GM21529 (cell line): ENCODE measurements at regions not wholly inside any gene's neighbourhood (a gene's known extent, or its start where the extent isn't known, plus 50 kb on each side); places are given as distances from the start of the nearest gene placed in this dataset.

Experiments used
- ATAC-seq: cut with Tn5 transposase; IDR thresholded peaks from one replicate; pipeline ENCODE4 v1.9.1; 2021; ENCODE audit not compliant: unreplicated experiment

DNA sequence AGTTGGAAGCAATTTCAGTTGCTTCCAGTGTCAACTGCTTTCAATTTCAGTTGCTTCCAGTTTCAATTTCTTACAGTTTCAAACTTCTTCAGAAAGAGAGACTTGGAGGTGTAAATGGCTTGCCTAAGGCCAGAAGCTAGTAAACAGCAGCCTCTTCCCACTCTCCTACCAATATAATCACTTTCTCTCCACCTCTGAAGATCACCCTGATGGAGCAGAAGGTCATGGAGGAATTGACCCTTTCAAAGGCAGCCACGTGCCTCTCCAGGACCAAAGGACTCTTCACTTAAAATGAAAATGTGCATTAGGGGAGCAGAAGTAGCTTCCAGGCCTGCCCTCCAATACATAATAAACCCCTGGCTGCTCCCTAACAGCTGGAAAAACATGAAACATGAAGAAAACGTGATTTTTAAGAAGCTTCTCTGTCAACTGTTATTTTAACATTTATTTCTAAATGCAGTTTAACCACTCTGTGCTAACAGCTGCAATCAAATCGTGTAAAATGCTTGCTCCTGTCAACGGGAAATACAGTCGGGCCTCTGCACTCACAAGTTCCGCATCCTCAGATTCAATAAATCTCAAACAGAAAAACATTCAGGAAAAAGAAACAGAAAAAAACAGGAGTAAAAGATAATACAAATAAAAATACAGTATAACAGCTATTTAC is 1020.6 kb downstream of the XPNPEP1 start:
- peak; percentile 74 for ATAC-seq

DNA sequence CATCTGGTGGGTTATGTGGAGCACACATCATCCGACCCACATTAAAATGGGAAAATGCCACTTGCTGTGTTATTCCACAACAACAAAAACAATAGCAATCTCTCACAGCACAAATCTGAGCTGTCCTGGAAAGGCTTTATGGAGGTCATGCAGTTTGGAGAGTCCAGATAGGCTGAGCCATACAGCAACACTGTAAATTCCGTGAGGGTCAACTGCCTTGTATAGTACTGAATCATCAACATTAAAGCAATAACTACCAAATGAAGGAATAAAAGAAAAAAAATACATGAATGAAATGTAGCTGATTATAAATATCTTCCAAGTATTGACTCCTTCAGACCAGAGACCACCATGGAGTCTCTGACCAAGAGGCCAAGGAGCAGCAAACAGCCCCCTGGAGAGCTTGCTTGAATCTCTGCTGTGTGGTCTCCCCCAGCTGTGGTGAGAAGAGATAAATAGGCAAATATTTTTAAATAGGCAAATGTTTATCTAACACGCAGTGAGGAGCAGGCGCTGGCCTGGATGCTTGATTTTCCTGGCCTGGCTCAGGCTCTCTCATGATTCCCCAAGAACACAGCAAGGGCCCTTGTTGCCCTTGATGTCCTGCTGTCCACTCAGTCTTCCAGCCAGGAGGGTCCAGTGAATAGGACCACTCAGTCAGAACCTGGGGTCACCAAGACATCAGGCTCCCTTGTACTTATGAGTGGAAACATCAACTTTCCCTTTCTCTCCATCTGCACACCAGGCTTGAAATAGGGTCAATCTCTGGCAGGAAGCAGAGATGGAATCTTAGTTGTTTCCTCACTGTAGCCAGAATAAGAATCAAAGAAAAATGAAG is 1021.3 kb downstream of the XPNPEP1 start:
- no peak for ATAC-seq

DNA sequence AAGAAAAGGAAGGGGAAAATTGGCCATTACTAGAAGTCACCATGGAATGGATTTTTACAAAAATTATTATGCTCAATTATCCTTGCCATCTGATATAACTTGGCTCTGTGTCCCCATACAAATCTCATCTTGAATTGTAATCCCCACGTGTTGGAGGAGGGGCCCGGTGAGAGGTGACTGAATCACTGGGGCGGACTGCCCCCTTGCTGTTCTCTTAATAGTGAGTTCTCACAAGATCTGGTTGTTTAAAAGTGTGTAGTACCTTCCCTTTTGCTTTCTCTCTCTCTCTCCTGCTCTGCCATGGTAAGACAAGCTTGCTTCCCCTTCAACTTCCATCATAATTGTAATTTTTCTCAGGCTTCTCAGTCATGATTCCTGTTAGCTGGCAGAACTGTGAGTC is 1023.6 kb downstream of the XPNPEP1 start:
- no peak for ATAC-seq

DNA sequence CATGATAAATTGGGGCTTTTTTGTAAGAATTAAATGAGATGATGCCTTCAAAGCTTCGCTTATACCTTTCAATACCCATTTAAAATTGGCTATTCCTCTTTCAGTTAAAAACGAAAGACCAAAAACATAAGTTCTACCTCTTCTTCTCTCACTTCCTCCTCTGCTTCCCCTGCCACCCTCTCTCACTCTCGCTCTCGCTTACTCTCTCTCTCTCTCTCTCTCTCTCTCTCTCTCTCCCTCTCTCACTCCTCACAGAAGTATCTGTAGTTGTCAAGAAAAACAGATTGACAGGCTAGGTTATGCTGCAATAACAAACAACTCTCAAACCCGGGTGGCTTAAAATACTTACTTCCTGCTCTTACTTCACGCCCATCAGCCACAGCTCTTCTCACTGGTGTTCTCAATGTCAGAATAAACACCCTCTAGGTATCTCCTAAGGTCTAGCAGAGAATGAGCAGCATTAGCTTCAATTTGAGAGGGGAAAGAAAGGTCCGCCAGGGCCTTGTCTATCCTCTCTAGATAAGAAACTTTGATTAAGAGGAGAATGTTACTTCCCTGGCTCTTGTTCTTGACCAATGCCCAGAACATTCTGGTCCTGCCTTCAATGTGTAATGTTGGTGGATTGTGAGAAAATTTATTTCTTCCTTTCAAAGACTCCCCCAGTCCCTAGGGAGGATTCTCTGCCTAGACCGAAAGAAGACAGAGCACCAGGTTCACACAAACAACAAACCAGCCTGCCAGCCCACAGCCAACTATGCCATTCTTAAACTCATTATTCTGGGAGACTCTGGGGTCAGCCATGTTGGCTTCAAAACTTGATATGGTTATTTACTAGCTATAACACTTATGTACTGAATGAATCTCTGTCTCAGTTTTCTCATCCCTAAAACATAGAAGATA is 1028.7 kb downstream of the XPNPEP1 start:
- ATAC-seq, result peak; percentile 85

DNA sequence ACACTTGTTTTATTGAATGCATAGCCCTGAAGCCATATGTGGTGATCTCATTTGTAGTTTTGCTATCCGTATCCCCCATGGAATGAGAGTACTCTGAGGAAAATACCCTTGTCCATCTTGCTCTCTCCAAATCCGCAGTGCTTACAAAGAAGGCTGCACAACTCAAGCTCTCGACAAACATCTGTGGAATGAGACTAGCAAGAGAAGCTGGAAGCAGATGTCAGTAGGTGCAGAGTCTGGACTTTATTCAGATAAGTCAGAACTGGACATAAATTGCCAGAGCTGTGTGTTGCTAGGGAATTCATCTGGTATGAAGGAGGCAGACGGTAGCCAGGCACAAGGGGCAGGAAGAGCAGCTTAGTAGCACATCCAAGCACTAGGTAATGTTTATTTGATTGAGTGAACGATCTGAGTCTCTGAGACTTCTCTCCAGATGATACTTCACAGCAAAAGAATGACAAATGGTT is 1046.2 kb downstream of the XPNPEP1 start:
- ATAC-seq, result no peak

DNA sequence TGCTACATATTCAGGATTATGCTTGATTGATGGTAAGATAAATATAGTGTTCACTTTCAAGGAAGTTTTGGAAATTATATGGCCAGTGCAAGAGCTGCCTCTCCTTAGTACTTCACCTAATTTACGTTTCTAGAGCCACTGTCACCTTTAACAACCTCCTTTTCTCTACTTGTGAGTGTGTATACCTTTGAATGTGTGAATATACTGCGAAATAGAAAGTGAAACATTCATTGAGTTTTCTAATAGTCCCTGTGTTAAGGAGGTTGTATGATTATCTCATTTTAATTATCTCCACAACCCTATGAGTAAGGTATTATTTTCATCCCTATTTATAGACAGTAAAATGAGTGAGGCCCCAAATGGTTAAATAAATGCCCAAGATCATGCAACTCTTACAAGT is 1050.5 kb downstream of the XPNPEP1 start:
- no peak for ATAC-seq

DNA sequence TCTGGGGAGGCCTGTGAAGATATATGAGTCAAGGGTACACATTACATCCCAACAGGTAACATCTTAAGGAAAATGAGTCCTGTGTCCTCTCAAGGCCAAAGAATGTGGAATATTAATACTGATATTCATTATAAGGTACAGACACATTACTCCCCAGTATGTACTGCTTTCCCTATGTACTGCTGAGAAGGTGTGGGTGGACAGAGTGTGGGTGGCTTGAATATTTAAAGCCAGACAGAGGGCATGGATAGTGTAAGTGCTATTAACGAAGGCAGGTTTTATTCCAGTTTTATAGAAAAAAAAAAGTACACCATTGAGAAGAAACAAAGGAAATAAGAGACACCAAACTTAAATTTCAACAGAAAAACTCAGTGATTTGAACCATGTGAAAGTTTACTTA is 1054.4 kb downstream of the XPNPEP1 start:
- no peak for ATAC-seq

DNA sequence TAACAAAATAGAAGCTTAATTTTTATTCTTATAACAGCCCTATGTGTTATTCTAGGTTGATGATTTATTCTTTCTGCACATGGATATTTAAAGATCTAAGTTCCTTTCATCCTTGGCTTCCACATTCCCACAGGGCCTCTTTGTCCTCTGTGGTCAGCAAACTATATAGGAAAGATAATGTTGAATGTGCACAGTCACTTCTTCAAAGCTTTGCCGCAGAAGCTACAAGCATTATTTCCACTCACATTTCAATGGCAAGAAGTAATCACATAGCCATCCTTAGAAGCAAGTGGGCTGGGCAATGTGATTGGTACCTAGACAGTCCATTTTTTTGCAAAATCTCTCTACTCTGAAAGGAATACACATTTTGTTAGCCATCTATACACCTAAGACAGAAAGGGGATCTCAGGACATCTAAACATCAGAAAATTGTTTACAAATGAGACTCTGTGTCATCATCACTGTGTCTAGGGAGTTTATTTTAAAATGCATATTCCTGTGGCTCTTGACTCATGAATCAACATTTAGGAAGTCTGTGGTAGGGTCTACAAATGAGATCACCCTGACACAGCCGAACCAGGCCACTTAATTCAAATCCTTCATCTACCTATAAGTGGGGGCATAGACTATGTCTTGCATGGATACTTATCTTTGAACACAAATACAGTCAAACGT is 1060.5 kb downstream of the XPNPEP1 start:
- no peak for ATAC-seq

DNA sequence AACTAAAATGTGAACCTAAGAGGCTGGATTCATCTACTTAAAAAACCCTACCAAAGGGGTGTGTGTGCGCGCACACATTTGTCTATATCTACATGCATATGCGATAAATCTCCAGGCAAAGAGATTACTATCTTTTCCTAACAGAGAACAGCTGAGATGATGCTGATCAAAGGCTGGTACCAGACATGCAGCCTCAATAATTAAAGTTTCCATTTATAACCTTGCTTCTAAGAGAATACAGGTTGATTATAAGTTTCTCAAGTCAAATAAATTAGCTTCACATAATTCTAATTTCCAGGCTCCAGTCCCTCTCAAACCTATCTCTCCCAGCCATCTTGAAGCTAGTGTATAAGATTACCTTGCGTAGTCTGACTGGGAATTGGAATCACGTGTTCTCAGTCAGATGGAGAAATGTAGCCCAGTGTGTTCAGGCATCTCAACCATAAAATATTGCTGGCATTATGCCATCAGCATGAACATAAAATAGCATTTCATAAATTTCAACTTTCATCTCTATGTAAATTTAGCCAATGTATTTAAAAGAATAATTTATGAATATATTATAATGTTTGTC is 1062.0 kb downstream of the XPNPEP1 start:
- ATAC-seq, result no peak

DNA sequence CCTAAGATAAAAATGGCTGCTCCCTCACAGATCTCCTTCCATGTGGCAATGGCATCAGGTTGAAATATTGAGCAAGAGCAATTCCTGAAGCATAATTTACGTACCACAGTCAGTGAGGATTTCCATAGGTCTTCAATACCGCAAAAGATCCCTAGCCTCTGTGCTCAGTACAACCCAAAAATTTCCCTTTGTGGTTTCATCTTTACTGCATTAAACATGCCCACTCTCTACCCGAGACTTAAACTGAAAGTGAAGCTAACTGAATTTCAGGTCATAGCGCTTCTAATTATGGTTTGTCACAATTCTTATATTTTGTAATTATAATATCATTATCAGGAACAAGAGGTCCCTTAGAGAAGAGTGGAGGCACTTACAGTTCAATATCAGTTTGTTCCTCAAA is 1071.1 kb downstream of the XPNPEP1 start:
- ATAC-seq, result peak; percentile 81

DNA sequence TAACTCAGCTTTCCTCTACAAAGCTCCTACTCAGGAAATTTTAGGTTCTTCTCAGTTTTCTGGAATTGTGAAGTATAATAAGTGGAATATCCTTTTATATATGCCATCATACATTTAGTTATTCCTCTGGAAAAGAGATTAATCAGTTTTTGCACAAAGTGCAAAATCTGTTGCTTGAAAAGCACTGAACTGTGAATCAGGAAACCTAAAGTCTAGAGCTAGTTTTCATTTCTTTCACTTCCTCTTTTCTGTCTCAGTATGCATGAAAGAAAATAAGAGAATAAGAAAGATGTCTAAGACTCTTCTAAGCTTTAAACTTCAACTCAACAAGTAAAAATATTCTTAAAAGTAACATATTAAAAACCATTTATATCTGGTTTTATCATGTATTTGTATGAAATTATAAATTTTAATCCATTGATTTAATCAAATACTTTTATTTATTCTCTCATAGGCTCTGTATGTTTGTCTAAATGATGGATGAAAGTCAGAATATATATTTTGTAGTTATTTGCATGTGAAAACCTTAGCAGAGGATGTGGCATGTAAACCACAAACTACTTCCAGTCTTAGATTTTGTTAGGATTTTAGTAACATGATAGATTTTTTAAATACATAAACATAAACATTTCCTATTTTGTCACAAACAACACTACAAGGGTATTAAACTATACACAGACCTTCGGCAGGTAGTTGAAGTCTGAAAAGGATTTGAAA is 1073.0 kb downstream of the XPNPEP1 start:
- peak; percentile 82 for ATAC-seq

DNA sequence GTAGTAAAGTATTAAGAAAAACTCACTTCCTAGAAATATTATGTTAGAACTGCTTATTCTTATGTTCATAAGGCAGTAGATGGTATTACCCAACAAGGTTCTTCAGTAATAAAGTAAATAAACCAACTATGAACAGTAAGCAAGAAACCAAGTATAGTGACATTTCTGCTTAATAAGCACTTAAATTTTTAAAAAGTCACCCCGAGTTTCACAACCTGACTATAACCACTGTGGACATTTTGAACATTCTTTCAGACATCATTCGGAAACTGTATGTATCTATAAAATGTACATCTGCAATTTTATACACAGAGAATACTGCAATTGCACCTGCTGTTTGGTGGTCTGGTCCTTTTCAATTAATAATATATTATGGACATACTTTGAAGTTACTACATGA is 1073.6 kb downstream of the XPNPEP1 start:
- ATAC-seq, result peak; percentile 27

DNA sequence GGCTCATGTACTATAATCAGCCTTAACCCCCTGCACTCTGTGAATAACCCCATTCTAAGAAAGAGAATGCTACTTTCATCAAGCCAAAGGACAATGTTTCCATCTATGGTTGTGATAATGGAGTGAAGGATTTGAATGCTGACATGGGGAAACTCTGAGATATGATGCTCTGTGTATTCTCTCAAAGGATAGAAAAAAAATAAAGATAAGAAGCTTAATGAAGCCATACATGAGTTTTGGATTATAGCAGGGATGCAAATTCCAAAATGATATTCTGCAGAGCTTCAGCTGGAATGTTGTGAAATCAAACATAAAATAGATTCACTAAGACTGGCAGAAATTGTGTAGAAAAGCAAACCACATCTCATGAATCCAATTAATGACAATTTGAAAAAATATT is 1074.1 kb downstream of the XPNPEP1 start:
- ATAC-seq, result no peak

DNA sequence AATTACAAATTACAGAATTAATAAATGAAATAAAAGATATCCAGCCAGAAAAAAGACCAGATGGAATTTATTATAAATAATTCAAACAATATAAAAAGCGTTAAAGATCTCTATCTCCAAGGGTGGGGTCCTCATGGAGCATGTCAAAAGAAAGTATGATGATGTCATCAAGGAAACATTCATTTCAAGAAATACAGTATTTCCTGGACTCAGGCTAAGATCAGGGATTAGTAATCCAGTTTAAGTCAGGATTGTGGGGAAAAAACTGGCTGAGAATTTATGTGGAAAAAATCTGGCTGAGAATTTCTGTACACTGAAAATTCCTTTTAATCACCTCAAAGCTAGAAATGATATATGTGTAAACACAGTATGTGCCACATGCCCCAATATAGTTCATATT is 1075.3 kb downstream of the XPNPEP1 start:
- no peak for ATAC-seq

DNA sequence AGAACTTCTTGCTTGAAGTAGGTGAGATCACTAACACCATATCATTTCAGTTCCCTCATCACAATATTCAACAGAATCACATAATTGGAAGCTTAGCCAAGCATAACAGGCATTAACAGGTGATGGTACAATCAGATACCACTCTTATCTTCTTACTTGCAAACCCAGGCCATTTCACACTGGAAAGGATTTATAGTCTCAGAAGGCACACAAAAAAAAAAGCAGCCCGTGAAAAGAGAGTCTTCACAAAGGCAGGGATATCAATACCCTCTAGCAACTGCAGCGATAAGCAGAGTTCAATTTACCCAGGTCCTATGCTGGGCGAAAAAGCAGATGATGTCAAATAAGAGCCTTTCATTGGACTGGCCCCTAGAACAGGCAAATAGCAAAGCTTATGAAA is 1082.4 kb downstream of the XPNPEP1 start:
- ATAC-seq, result no peak

DNA sequence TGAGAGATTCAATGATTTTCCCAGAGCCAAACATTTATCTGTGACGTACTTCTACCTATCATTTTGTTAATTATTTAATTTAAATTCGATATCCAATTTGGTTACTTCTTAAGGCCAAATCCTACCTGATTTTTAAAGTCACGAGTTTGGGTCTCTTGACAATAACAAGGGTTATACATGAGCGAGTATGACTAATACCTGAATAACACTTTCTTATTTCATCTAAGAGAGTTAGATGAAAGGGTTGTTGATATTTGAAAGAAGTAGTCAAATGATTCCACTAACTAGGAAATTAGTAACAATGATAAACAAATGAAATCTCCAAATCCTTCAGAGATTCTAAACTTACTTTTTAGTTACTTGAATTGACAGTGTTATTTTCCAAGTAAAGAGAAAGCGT is 1086.9 kb downstream of the XPNPEP1 start:
- no peak for ATAC-seq

DNA sequence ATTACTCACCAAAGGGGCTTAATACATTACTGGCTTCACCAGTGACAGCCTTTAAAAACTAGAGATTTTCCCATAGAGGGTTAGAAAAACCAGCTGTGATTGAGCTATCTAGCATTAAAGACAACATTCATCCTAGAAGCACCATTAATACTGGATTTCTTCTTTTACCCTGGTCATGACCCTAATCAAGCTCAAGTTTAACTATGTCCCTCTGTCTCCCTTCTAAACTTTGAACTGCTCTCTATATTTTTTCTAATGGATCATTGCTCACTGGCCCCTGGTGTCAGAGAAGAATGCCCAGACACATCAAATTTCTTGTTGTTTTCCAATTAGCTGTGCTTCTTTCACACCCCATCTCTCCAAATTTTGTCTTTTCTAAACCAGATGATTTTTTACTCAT is 1101.3 kb downstream of the XPNPEP1 start:
- no peak for ATAC-seq

DNA sequence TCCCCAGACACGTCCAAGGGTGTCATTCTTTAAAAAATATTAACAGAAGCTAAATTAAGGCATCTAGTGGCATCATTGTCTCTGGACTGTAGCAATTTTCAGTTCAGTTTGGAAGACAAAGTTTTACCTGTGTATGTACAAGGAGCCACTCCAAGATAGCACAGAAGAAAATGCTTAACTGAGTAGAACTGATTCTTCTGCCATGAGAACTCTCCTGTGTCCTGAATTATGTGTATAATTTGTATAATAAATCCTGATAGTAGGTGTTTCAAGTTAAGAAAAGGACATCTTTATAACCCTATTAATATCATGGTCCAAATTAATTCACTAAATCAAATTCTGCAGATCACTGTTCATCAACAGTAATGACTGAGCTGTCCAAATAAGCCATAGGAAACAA is 1104.0 kb downstream of the XPNPEP1 start:
- ATAC-seq, result no peak

DNA sequence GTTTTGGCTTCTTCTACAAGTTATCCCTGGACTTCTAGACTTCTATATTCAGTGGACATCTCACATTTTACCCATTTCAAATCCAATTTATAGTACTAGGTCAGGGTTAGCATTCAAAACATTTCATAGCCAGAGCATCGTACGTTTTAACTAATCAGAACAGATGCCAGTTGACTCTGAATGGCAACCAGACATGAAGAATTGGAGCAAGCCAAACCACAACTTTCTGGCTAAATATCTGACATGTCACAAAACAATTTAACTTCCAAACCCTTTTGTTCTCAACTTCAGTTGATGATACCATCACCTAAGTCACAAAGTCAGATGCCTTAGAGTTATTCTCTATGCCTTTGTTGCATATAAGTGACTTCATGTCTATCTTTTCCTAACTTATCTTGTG is 1105.7 kb downstream of the XPNPEP1 start:
- no peak for ATAC-seq

DNA sequence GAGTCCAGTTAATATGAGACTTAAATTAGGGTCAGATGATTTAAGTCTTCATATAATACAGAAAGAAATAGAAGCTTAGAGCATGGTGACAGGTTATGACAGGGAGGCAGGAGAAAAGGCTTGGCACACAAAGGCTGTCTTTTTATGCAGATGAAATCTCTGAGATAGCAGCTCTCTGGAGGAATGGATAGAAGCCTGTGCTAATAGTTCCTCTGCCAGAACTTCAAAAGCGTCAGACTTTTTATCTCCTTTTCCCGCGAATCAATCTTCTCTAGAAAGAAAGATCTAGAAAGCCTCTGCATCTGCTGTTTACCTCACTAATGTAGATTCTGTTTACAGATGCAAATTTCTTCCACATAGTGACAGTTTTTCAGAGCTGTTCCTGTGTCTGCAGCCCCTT is 1106.2 kb downstream of the XPNPEP1 start:
- no peak for ATAC-seq
